ENCODE measurements at regions not wholly inside any gene's neighbourhood (a gene's known extent, or its start where the extent isn't known, plus 50 kb on each side); places are given as distances from the start of the nearest gene placed in this dataset.

DNA sequence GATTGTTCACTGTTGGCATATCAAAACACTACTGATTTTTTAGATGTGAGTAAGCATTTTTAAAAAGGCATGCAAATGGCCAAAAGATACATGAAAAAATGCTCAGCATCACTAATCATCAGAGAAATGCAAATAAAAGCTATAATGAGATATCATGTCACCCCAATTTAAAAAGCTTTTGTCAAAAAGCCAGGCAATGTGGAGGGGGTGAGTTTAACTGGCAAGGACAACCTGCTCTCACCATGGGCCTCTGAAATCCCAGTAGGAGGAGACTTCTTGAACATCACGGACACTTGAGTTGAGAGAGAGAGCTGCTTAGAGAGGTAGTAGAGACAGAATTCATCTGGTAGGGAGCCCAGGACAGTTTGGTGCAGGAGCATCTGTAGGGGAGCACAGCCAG lies 347.1 kb upstream of the MPDZ start:
- no TSS peak for BruUV-seq (replicated peaks)
- CTCF ChIA-PET, result no interaction called here

DNA sequence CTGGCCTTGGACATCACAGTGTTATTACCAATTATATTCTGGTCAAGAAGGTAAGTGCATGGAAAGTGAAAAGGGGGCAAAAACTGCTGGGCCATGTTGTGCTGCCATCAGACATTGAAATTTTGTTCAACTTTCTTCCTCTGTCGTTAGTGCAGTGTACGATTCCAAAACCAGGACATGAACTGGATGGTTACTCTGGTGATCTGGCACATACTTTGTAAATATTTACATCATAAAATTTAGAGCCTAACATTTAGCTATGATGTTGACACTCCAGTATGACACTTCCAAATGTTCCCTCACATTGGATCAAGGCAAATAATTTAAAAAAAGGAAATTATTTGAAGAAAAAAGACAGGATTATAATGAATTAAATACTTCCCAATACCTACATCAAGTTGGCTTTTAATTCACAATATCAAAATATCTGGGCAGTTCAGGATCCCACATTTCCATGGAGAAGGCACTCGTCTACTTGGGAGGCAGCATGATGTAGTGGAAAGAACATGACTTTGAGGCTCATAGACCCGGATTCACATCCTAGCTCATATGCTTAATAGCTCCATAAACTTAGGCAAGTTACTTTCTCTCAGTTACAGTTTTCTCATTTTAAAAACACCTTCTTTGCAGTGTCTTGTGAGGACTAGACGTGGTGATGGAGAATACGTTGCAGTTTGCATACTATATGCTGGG lies 342.5 kb upstream of the MPDZ start:
- no peak overlapping the region for H3K4me3 ChIP-seq (ENCODE audit: low read depth, low read length, poor library complexity, severe bottlenecking)
- CTCF ChIA-PET, result no interaction called here
- H3K27me3 ChIP-seq (replicated peaks; ENCODE audit: insufficient read depth, low read depth, low read length, poor library complexity), result peaks cover 63% of the 10 kb centered on the region
- intact Hi-C loops (cut with micrococcal nuclease; ENCODE audit: unreplicated experiment), result no loop called here
- DNase-seq (ENCODE audit: low spot score), result no peak
- H3K36me3 ChIP-seq (ENCODE audit: insufficient read depth, low read length, poor library complexity, severe bottlenecking), result no peaks in the 10 kb centered on the region
- no peak overlapping the region for H3K27ac ChIP-seq (ENCODE audit: low read depth, low read length, poor library complexity, severe bottlenecking)
- TF ChIP-seq, protein P1, sequence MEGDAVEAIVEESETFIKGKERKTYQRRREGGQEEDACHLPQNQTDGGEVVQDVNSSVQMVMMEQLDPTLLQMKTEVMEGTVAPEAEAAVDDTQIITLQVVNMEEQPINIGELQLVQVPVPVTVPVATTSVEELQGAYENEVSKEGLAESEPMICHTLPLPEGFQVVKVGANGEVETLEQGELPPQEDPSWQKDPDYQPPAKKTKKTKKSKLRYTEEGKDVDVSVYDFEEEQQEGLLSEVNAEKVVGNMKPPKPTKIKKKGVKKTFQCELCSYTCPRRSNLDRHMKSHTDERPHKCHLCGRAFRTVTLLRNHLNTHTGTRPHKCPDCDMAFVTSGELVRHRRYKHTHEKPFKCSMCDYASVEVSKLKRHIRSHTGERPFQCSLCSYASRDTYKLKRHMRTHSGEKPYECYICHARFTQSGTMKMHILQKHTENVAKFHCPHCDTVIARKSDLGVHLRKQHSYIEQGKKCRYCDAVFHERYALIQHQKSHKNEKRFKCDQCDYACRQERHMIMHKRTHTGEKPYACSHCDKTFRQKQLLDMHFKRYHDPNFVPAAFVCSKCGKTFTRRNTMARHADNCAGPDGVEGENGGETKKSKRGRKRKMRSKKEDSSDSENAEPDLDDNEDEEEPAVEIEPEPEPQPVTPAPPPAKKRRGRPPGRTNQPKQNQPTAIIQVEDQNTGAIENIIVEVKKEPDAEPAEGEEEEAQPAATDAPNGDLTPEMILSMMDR (conservative IDR thresholded peaks at IDR 0.05; ENCODE audit: low read depth, low read length), result no peak
- TF ChIP-seq EZH2 (IDR thresholded peaks at IDR 0.05; ENCODE audit: borderline replicate concordance, low read depth, low read length, poor library complexity, severe bottlenecking), result no peak
- H3K9me3 ChIP-seq (ENCODE audit: low read depth, low read length, poor library complexity, severe bottlenecking), result no peaks in the 10 kb centered on the region
- POLR2A ChIA-PET (ENCODE audit: low non-redundant PET), result no interaction called here
- no TSS peak for BruUV-seq (replicated peaks)
- H3K4me1 ChIP-seq (ENCODE audit: insufficient read depth, low read length, poor library complexity, severe bottlenecking), result no peaks in the 10 kb centered on the region

More for the DNA sequence above, 347.1 kb upstream of the MPDZ start:
- Histone ChIP-seq H3K9me3 (ENCODE audit: low read depth, low read length, poor library complexity, severe bottlenecking) (no peaks in the 10 kb centered on the region), H3K4me3 (ENCODE audit: low read depth, low read length, poor library complexity, severe bottlenecking) (no peak overlapping the region), H3K4me1 (ENCODE audit: insufficient read depth, low read length, poor library complexity, severe bottlenecking) (no peaks in the 10 kb centered on the region), H3K27ac (ENCODE audit: low read depth, low read length, poor library complexity, severe bottlenecking) (no peak overlapping the region), H3K36me3 (ENCODE audit: insufficient read depth, low read length, poor library complexity, severe bottlenecking) (no peaks in the 10 kb centered on the region), H3K27me3 (replicated peaks; ENCODE audit: insufficient read depth, low read depth, low read length, poor library complexity) (peaks cover 33% of the 10 kb centered on the region)
- no peak for DNase-seq (ENCODE audit: low spot score)
- intact Hi-C loops (cut with micrococcal nuclease; ENCODE audit: unreplicated experiment), result no loop called here
- POLR2A ChIA-PET (ENCODE audit: low non-redundant PET), result no interaction called here
- TF ChIP-seq, protein P1 (conservative IDR thresholded peaks at IDR 0.05; ENCODE audit: low read depth, low read length), result no peak

- Histone ChIP-seq H3K9me3 (ENCODE audit: low read depth, low read length, poor library complexity, severe bottlenecking) (peaks cover 3% of the 10 kb centered on the region), H3K27ac (ENCODE audit: low read depth, low read length, poor library complexity, severe bottlenecking) (no peak overlapping the region), H3K4me3 (ENCODE audit: low read depth, low read length, poor library complexity, severe bottlenecking) (no peak overlapping the region), H3K36me3 (ENCODE audit: insufficient read depth, low read length, poor library complexity, severe bottlenecking) (no peaks in the 10 kb centered on the region), H3K4me1 (ENCODE audit: insufficient read depth, low read length, poor library complexity, severe bottlenecking) (peaks cover 14% of the 10 kb centered on the region), H3K27me3 (replicated peaks; ENCODE audit: insufficient read depth, low read depth, low read length, poor library complexity) (peaks cover 89% of the 10 kb centered on the region)
- TF ChIP-seq, protein P1 (conservative IDR thresholded peaks at IDR 0.05; ENCODE audit: low read depth, low read length), result no peak
- TF ChIP-seq EZH2 (IDR thresholded peaks at IDR 0.05; ENCODE audit: borderline replicate concordance, low read depth, low read length, poor library complexity, severe bottlenecking), result no peak
- ChIA-PET CTCF (interaction anchor here (0.6 kb wide), 1 partner anchor 528 kb away, joined by 3 read pairs; no protein-coding TSS in a partner anchor), POLR2A (ENCODE audit: low non-redundant PET) (no interaction called here)
- BruUV-seq (replicated peaks), result no TSS peak
- intact Hi-C loops (cut with micrococcal nuclease; ENCODE audit: unreplicated experiment), result no loop called here
- DNase-seq (ENCODE audit: low spot score), result no peak
Measured at GRCh38 chr9:13616491-13617035, 337.1 kb upstream of the MPDZ start.

All from A673 (cell line).